Middle frontal gyrus (tissue), 1 donor: ENCODE measurements at regions not wholly inside any gene's neighbourhood (a gene's known extent, or its start where the extent isn't known, plus 50 kb on each side); places are given as distances from the start of the nearest gene placed in this dataset.
A peak's percentile ranks its signal among the peaks of the same experiment; 100 is the strongest.

Source experiments
- DNase-seq: peaks from one replicate; pipeline ENCODE4 v3.0.0-alpha.2; 2015; ENCODE audit warnings: low spot score; ENCODE audit errors: extremely low spot score

GRCh38 chr6:20313051-20313450 is 88.6 kb upstream of the E2F3 start:
- DNase-seq, result no peak

- DNase-seq, result no peak
These were observed 87.6 kb upstream of the E2F3 start for GRCh38 chr6:20313960-20314530.

GRCh38 chr6:20314866-20315845 is 86.5 kb upstream of the E2F3 start:
- DNase-seq, result no peak

GRCh38 chr6:20317430-20317829 is 84.2 kb upstream of the E2F3 start:
- DNase-seq, result no peak

- DNase-seq, result no peak
These were observed 82.8 kb upstream of the E2F3 start for GRCh38 chr6:20318851-20319387.

GRCh38 chr6:20319520-20320357 is 81.9 kb upstream of the E2F3 start:
- no peak for DNase-seq

- DNase-seq, result no peak
These were observed 75.8 kb upstream of the E2F3 start for GRCh38 chr6:20325641-20326421.

GRCh38 chr6:20326422-20326728 is 75.3 kb upstream of the E2F3 start:
- no peak for DNase-seq

- DNase-seq, result no peak
These were observed 74.5 kb upstream of the E2F3 start for GRCh38 chr6:20327141-20327540.

- no peak for DNase-seq
These were observed 73.3 kb upstream of the E2F3 start for GRCh38 chr6:20328266-20328923.

- DNase-seq, result no peak
These were observed 72.8 kb upstream of the E2F3 start for GRCh38 chr6:20328924-20329300.

- no peak for DNase-seq
These were observed 70.6 kb upstream of the E2F3 start for GRCh38 chr6:20331042-20331441.

- DNase-seq, result no peak
These were observed 70.1 kb upstream of the E2F3 start for GRCh38 chr6:20331625-20332024.

GRCh38 chr6:20332441-20333006 is 69.2 kb upstream of the E2F3 start:
- DNase-seq, result no peak

GRCh38 chr6:20333721-20334269 is 67.9 kb upstream of the E2F3 start:
- DNase-seq, result no peak

GRCh38 chr6:20334334-20334733 is 67.3 kb upstream of the E2F3 start:
- DNase-seq, result peak; percentile 9

- DNase-seq, result no peak
These were observed 66.7 kb upstream of the E2F3 start for GRCh38 chr6:20334962-20335361.

- no peak for DNase-seq
These were observed 65.8 kb upstream of the E2F3 start for GRCh38 chr6:20335872-20336271.

GRCh38 chr6:20338156-20338555 is 63.5 kb upstream of the E2F3 start:
- DNase-seq, result no peak
